ENCODE measurements at regions not wholly inside any gene's neighbourhood (a gene's known extent, or its start where the extent isn't known, plus 50 kb on each side); places are given as distances from the start of the nearest gene placed in this dataset.

DNA sequence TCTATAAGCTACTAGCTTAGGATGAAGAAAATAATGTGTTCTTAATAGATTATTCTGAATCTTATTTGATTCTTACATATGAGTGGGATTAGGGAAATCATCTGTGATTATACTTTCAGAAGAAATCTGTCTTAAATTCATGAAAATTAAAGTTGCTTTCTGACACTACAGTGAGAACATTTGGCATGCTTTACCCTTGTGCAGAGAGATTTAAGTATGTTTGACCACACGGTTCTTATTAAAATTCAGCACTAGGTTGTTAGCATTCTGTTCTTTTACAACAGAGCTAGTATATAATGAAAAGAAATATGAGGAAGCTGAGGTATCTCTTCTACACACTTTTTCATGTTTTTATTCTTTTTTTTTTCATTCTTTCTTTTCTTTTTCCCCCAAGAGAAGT is 2723.9 kb downstream of the PCDH9 start:
- TF ChIP-seq YY1 (IDR thresholded peaks at IDR 0.05; ENCODE audit: low read depth) (no peak), RAD21 (IDR thresholded peaks at IDR 0.05; ENCODE audit: low read depth) (no peak), TAF1 (IDR thresholded peaks at IDR 0.05; ENCODE audit: low read depth) (no peak), CREB1 (IDR thresholded peaks at IDR 0.05; ENCODE audit: low read depth) (no peak), EP300 (IDR thresholded peaks at IDR 0.05; ENCODE audit: borderline replicate concordance) (no peak), CEBPB (IDR thresholded peaks at IDR 0.05) (no peak), EGR1 (IDR thresholded peaks at IDR 0.05) (no peak), TCF12 (IDR thresholded peaks at IDR 0.05; ENCODE audit: low read depth) (no peak), NFIC (IDR thresholded peaks at IDR 0.05) (no peak), ZBTB7A (IDR thresholded peaks at IDR 0.05; ENCODE audit: low read depth) (no peak), TEAD4 (IDR thresholded peaks at IDR 0.05) (no peak)
- TF ChIP-seq, protein P1, sequence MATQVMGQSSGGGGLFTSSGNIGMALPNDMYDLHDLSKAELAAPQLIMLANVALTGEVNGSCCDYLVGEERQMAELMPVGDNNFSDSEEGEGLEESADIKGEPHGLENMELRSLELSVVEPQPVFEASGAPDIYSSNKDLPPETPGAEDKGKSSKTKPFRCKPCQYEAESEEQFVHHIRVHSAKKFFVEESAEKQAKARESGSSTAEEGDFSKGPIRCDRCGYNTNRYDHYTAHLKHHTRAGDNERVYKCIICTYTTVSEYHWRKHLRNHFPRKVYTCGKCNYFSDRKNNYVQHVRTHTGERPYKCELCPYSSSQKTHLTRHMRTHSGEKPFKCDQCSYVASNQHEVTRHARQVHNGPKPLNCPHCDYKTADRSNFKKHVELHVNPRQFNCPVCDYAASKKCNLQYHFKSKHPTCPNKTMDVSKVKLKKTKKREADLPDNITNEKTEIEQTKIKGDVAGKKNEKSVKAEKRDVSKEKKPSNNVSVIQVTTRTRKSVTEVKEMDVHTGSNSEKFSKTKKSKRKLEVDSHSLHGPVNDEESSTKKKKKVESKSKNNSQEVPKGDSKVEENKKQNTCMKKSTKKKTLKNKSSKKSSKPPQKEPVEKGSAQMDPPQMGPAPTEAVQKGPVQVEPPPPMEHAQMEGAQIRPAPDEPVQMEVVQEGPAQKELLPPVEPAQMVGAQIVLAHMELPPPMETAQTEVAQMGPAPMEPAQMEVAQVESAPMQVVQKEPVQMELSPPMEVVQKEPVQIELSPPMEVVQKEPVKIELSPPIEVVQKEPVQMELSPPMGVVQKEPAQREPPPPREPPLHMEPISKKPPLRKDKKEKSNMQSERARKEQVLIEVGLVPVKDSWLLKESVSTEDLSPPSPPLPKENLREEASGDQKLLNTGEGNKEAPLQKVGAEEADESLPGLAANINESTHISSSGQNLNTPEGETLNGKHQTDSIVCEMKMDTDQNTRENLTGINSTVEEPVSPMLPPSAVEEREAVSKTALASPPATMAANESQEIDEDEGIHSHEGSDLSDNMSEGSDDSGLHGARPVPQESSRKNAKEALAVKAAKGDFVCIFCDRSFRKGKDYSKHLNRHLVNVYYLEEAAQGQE (IDR thresholded peaks at IDR 0.05; ENCODE audit: low read depth): no peak
- TF ChIP-seq, protein P2, sequence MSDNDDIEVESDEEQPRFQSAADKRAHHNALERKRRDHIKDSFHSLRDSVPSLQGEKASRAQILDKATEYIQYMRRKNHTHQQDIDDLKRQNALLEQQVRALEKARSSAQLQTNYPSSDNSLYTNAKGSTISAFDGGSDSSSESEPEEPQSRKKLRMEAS (IDR thresholded peaks at IDR 0.05): no peak
